HL-60 (cell line): ENCODE measurements at regions not wholly inside any gene's neighbourhood (a gene's known extent, or its start where the extent isn't known, plus 50 kb on each side); places are given as distances from the start of the nearest gene placed in this dataset.

Experiments
- DNase-seq, 2 experiments: peaks; one replicate each; pipeline ENCODE4 v3.0.0-alpha.2; 2010 to 2020; ENCODE audit warnings: low read depth in 1 of 2, low spot score in 1 of 2
- H3K27ac ChIP-seq: fragments of 250-450 bp; sonication (Bioruptor Pico); replicated peaks from 2 replicates; pipeline ENCODE4 v1.5.1; 2020; ENCODE audit warnings: mild to moderate bottlenecking, moderate library complexity
- H3K27me3 ChIP-seq: fragments of 250-450 bp; sonication (Bioruptor Pico); 2 replicates; pipeline ENCODE4 v1.5.1; 2021; ENCODE audit warnings: mild to moderate bottlenecking, moderate library complexity; ENCODE audit not compliant: insufficient read depth, poor library complexity, severe bottlenecking
- H3K4me3 ChIP-seq: replicated peaks from 2 replicates; pipeline ENCODE4 v1.5.1; 2011; ENCODE audit warnings: mild to moderate bottlenecking, control low read depth, low read length; ENCODE audit not compliant: insufficient read depth
- CTCF ChIP-seq: IDR thresholded peaks from one replicate; pipeline ENCODE4 v1.5.1; 2011; ENCODE audit warnings: low read length, control low read depth, inconsistent platforms; ENCODE audit not compliant: insufficient read depth
- GABPA ChIP-seq: IDR thresholded peaks from 2 replicates; pipeline ENCODE4 v1.6.1; 2012; ENCODE audit warnings: low read depth
- POLR2AphosphoS5 ChIP-seq: IDR thresholded peaks from 2 replicates; pipeline ENCODE4 v1.6.1; 2012; ENCODE audit warnings: low read depth
- REST ChIP-seq: IDR thresholded peaks from 2 replicates; pipeline ENCODE4 v1.6.1; 2012; ENCODE audit warnings: low read depth; ENCODE audit not compliant: insufficient replicate concordance
- SPI1 ChIP-seq: IDR thresholded peaks from 2 replicates; pipeline ENCODE4 v1.6.1; 2012; ENCODE audit warnings: low read depth, mild to moderate bottlenecking, borderline replicate concordance

GRCh38 chr3:115563984-115564383, 59.3 kb upstream of the GAP43 start:
- no peak overlapping the region for H3K4me3 ChIP-seq
- no peak for TF ChIP-seq CTCF
- no peak for TF ChIP-seq SPI1
- TF ChIP-seq POLR2AphosphoS5, result no peak
- TF ChIP-seq REST, result no peak
- no peak for TF ChIP-seq GABPA
- no peaks in the 10 kb centered on the region for H3K27me3 ChIP-seq
- DNase-seq, result no peak
- no peak overlapping the region for H3K27ac ChIP-seq

GRCh38 chr3:115571413-115571812, 51.9 kb upstream of the GAP43 start:
- Histone ChIP-seq H3K4me3 (no peak overlapping the region), H3K27ac (no peak overlapping the region), H3K27me3 (no peaks in the 10 kb centered on the region)
- TF ChIP-seq REST, result no peak
- TF ChIP-seq SPI1, result no peak
- no peak for TF ChIP-seq GABPA
- no peak for TF ChIP-seq POLR2AphosphoS5
- TF ChIP-seq CTCF, result no peak
- DNase-seq, result no peak
